ENCODE measurements at regions not wholly inside any gene's neighbourhood (a gene's known extent, or its start where the extent isn't known, plus 50 kb on each side); places are given as distances from the start of the nearest gene placed in this dataset.

- DNase-seq (no peak), ATAC-seq (ENCODE audit: insufficient read depth, low read depth) (no peak)
- Histone ChIP-seq H3K36me3 (ENCODE audit: insufficient read depth, low read length) (no peaks in the 10 kb centered on the region), H3K4me1 (ENCODE audit: insufficient read depth, low read length) (no peaks in the 10 kb centered on the region), H3K79me2 (ENCODE audit: insufficient read depth, low read length) (no peaks in the 10 kb centered on the region), H4K20me1 (ENCODE audit: insufficient read depth, low read length) (no peaks in the 10 kb centered on the region), H3K9me3 (ENCODE audit: insufficient read depth, low read length, severe bottlenecking) (no peaks in the 10 kb centered on the region), H3K4me3 (ENCODE audit: low read depth in 1 of 2, low read length in 2 of 2) (no peak overlapping the region), H3K27me3 (ENCODE audit: insufficient read depth, low read length, poor library complexity) (no peaks in the 10 kb centered on the region), H3K9ac (ENCODE audit: low read depth, low read length) (no peak overlapping the region), H3K4me2 (ENCODE audit: insufficient read depth, low read length) (no peak overlapping the region), H2AFZ (ENCODE audit: low read depth, low read length) (no peak overlapping the region), H3K27ac (ENCODE audit: low read length) (no peak overlapping the region)
- no peak for TF ChIP-seq EZH2 (IDR thresholded peaks at IDR 0.05; ENCODE audit: borderline replicate concordance, low read depth, low read length, severe bottlenecking)
- TF ChIP-seq CTCF (IDR thresholded peaks at IDR 0.05; ENCODE audit: borderline replicate concordance, extremely low read depth, low read length, poor library complexity, severe bottlenecking): no peak
These were observed 743.7 kb downstream of the GALR1 start for GRCh38 chr18:77993188-77993981.

DNA sequence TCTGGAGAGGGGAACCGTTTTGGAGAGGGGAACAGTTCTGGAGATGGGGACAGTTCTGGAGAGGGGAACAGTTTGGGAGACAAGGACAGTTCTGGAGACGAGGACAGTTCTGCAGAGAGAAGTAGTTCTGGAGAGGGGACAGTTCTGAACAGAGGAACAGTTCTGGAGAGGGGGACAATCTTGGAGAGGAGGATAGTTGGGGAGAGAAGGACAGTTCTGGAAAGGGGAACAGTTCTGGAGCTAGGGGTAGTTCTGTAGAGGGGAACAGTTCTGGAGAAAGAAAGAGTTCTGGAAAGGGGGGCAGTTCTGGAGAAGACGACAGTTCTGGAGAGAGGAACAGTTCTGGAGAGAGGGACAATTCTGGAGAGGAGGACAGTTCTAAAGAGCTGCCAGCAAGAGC lies 745.9 kb downstream of the GALR1 start:
- H3K36me3 ChIP-seq (ENCODE audit: insufficient read depth, low read length): no peaks in the 10 kb centered on the region
- no peaks in the 10 kb centered on the region for H3K79me2 ChIP-seq (ENCODE audit: insufficient read depth, low read length)
- no peaks in the 10 kb centered on the region for H3K4me1 ChIP-seq (ENCODE audit: insufficient read depth, low read length)
- TF ChIP-seq CTCF (IDR thresholded peaks at IDR 0.05; ENCODE audit: borderline replicate concordance, extremely low read depth, low read length, poor library complexity, severe bottlenecking) (no peak), EZH2 (IDR thresholded peaks at IDR 0.05; ENCODE audit: borderline replicate concordance, low read depth, low read length, severe bottlenecking) (no peak)
- H3K9ac ChIP-seq (ENCODE audit: low read depth, low read length): no peak overlapping the region
- H2AFZ ChIP-seq (ENCODE audit: low read depth, low read length): no peak overlapping the region
- H3K4me2 ChIP-seq (ENCODE audit: insufficient read depth, low read length): no peak overlapping the region
- H3K27me3 ChIP-seq (ENCODE audit: insufficient read depth, low read length, poor library complexity): no peaks in the 10 kb centered on the region
- no peaks in the 10 kb centered on the region for H4K20me1 ChIP-seq (ENCODE audit: insufficient read depth, low read length)
- H3K4me3 ChIP-seq (ENCODE audit: low read depth in 1 of 2, low read length in 2 of 2): no peak overlapping the region
- no peak overlapping the region for H3K27ac ChIP-seq (ENCODE audit: low read length)
- DNase-seq (no peak), ATAC-seq (ENCODE audit: insufficient read depth, low read depth) (no peak)
- peaks cover 3% of the 10 kb centered on the region for H3K9me3 ChIP-seq (ENCODE audit: insufficient read depth, low read length, severe bottlenecking)

- no peak overlapping the region for H3K9ac ChIP-seq (ENCODE audit: low read depth, low read length)
- no peak overlapping the region for H3K27ac ChIP-seq (ENCODE audit: low read length)
- no peak overlapping the region for H3K4me2 ChIP-seq (ENCODE audit: insufficient read depth, low read length)
- ATAC-seq (ENCODE audit: insufficient read depth, low read depth) (no peak), DNase-seq (no peak)
- TF ChIP-seq CTCF (IDR thresholded peaks at IDR 0.05; ENCODE audit: borderline replicate concordance, extremely low read depth, low read length, poor library complexity, severe bottlenecking) (no peak), EZH2 (IDR thresholded peaks at IDR 0.05; ENCODE audit: borderline replicate concordance, low read depth, low read length, severe bottlenecking) (no peak)
- no peaks in the 10 kb centered on the region for H4K20me1 ChIP-seq (ENCODE audit: insufficient read depth, low read length)
- H3K79me2 ChIP-seq (ENCODE audit: insufficient read depth, low read length): no peaks in the 10 kb centered on the region
- peaks cover 8% of the 10 kb centered on the region for H3K9me3 ChIP-seq (ENCODE audit: insufficient read depth, low read length, severe bottlenecking)
- no peaks in the 10 kb centered on the region for H3K4me1 ChIP-seq (ENCODE audit: insufficient read depth, low read length)
- H3K36me3 ChIP-seq (ENCODE audit: insufficient read depth, low read length): no peaks in the 10 kb centered on the region
- no peak overlapping the region for H2AFZ ChIP-seq (ENCODE audit: low read depth, low read length)
- no peaks in the 10 kb centered on the region for H3K27me3 ChIP-seq (ENCODE audit: insufficient read depth, low read length, poor library complexity)
- no peak overlapping the region for H3K4me3 ChIP-seq (ENCODE audit: low read depth in 1 of 2, low read length in 2 of 2)
These were observed 747.1 kb downstream of the GALR1 start for GRCh38 chr18:77996737-77997136.

All from DND-41 (cell line).